ENCODE measurements at regions not wholly inside any gene's neighbourhood (a gene's known extent, or its start where the extent isn't known, plus 50 kb on each side); places are given as distances from the start of the nearest gene placed in this dataset.
"Not testable (repeated sequence)": the region's sequence is repeated elsewhere in the genome, so short reads cannot be mapped to it uniquely, and the experiment has no call there.

DNA sequence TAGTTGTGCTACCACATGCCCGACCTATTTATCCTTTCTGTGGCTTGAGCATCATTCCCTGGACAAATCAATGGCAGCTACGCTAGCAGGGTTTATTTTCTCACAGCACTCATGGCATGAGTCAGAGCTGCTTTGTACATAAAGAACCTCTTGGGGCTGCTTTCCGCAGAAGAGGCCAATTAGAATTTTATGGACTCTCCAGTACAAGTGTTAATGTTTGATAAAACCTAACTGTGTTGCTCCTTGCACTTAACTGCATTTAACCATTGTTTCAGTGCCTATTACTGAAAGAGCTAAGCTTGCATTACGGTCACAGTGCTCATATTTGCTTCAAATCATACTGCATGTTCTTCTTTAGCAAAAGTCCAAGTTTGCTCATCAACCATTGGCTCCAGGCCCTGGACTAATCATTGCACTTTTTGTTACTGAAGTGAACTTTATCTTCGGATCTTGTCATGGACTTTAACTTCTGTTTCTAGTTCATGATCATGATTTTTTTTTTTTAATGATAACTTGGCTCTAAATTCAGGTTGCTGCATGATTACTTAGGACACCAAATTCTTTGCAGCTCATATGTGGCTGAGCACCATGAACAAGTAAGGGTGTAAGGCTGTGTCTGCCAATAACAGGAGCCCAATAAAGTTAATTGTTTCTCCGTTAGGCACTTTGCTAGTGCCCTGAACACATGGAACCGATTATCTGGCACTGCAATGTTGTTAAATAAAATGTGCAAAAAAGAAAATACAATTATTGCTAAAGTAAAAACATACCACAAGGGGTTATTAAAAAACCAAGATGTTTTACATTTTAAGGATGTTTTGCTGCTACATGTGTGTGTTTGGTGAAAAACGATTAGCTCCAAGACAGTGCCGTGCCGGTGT lies 492.2 kb downstream of the KCNJ2 start:
- DNase-seq: no peak

DNA sequence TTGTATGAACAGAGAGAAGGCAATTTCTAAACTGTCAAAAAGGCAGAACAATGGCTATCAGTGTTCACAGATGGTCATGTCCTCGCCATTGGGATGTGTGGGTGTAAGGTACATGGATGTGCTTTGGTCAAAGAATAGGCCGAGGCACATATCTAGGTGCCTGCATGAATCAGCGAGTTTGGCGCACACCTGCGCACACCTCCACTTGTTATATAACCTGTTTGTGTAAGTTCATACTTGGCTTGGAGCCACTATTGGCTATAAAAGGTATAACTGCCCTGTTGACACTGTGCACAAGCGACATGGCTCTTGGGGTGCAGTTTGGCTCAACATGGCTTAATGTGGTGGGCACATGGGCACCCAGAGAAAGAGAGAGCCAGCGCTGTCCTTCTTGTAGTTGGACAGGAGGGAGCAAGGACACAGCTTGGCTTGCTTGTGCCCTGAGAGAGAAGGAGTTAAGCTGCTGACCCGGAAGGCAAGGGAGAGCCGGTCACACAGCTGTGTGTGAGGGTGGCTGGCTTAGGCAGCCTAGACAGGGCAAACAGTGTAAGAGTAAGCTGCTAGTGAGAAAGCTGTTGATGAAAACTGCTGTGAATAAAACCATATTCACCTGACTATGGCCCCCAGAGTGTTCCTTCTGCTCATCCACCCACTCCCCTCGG lies 499.1 kb downstream of the KCNJ2 start:
- DNase-seq: no peak

GRCh38 chr17:70668938-70669778 lies 499.8 kb downstream of the KCNJ2 start:
- DNase-seq: no peak

DNA sequence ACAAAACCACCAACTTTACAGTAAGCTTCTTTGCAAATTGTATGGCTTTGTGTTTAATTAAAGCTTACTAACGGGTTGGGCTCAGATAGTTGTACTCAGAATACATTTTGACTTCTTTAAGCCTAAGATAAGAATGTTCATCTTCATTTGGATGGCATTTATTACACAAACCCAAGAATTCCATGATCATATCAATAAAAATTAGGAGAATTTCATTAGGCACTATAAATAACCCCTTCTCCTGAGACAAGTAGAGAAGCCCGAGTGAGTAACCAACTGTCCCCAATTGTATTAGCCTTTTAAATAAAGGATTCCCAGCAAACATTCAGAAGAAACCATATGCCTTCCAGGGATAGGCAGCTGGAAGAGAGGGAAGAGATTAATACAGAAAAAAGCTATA lies 504.7 kb downstream of the KCNJ2 start:
- DNase-seq: no peak

DNA sequence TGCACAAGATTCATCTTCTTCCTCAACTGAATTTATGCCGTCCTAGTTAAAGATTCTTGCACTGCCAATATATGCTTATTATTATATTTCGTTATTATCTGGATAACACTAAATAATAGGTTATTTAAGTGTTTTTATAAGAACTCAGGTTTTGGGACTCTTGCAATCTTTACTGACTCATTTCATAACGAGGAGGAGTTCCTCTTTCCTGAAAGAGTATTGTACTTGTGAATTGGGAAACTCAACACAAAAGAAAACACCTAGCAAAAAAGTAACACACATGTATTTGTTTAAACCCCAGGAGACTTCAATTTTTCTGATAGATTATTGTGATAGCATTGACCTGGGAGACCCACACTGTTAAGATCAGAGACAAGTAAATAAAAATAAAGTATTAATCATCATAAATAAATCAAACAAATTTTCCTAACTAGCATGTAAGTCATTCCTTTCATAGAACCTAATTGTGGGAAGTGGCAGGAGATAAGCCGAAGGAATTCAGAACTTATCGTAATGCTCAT lies 505.8 kb downstream of the KCNJ2 start:
- no peak for DNase-seq

DNA sequence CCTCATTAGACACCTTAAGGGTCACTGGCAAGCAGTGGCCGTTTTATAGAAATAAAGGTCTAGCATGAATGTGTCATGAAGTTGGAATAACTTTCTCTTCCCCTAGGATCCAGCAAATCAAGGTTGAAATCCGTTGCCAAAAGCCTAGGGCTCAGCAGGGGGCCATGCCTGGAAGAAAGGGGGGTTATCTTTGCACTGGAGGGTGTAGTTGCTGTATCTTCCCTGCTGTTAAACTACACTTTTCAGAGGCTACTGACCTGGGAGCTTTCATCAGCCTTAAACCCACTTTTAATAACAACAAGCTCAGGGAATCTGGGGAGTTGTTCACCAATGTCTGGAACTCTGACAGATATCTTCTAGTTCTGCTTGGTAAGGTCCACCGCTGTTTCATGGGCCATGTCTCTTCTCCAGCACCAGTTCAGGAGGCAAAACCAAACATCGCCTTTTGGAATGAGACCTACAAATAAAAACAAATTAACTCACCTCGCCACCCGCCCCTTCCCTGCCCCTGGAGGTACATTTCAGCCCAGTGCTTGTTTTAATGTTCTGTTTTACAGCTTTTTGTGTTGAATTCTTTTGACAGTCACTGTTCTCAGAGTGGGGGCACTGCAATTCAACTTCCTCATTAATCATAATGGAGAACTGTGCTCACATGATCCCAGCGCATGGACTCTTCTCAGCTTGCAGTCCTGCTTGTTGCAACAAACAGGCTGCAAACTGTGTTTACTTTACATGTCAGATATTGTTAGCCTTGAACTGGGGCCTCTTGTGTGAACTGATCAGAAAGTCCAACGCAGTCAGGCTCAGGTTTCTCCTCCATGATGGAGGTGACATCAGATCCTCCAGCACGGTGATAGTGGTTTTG lies 508.7 kb downstream of the KCNJ2 start:
- DNase-seq: no peak

DNA sequence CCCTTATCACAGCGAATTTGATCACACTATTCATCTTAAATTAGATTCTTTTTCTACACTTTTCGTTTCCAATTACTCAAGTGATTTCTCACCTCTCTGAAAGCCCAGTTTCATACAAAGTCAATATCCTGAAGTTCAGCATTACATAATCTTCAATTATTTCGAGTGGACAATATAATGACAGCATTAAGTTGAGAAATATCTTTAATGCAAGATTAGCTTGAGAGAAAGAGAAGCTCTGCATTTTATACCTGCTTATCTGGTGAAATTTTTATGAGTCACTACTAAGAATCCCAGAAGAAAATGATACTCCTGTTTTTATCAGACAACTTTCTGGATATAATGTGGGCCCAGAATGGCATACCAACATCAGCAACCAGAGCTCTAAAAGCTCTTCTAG lies 509.6 kb downstream of the KCNJ2 start:
- DNase-seq: no peak

DNA sequence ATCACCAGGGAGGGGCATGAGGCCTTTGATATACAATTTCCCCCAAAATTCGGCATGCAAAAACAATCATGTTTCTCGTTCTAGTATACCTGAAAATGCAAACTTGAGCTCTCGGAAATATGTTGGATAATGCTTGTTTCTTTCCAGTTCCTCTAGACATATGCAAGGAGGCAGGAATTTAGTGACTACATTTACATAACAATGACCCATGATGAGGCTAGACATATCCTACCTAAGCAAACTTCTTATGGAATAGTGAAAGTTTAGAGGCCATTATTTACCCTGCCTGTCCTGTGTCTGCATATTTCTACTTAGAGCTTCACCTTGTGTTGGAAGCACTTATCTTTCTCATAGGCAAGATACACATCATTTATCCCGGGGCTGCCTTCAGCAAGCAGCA lies 514.6 kb downstream of the KCNJ2 start:
- DNase-seq: no peak

DNA sequence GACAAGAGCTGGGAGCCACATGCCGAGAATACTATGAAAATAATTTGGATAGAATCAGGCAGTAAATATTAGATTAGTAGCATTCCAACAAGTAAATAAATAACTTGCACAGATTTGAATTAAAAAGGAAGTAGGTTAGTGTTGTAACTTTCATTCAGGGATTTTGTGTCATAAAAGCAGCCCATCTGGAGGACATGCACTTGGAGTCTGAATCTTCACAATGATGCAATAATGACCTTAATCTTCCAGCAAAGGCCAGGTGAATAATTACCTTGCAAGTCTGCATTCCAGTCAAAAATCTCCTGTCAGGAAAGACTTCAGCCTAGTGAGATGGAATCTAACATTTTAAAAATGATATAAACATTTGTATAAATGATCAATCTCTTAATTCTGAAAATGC lies 518.1 kb downstream of the KCNJ2 start:
- no peak for DNase-seq

DNA sequence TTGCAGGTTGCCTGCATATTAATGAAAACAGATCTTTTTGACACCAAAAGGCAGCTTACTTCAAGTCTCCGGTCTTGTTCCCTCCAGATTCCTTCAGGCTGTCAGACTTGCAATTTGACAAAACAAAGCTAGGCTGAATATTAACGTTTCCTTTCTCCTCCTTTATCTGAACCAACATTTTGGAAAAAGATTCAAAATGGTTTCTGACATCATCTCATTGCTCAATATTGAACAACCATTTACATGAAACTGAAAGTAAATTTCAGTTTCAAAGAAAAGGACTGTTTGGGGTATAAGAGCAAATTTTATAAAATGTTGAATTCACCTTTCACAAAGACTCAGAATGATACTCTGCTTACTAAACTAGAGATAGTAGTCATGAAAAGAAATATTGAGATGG lies 521.8 kb downstream of the KCNJ2 start:
- DNase-seq: no peak

DNA sequence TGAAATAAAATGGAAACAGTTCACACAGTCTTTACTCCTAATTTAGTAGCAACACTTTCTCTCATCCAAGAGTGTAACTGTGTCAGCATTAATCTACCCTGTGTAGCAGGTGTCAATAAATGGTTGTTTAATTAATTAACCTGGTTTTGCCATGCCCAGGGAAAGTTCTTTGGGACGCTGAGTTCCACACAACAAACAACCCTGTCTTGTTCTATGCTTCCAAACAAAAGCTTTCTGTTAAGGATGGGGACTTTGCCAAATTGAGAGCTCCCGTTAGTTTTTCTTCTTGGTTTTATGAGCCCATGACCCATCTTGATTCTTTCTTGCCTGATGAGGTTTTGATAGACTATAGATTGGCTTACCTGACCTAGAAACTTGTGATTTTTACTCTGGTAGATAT lies 530.1 kb downstream of the KCNJ2 start:
- DNase-seq: no peak

DNA sequence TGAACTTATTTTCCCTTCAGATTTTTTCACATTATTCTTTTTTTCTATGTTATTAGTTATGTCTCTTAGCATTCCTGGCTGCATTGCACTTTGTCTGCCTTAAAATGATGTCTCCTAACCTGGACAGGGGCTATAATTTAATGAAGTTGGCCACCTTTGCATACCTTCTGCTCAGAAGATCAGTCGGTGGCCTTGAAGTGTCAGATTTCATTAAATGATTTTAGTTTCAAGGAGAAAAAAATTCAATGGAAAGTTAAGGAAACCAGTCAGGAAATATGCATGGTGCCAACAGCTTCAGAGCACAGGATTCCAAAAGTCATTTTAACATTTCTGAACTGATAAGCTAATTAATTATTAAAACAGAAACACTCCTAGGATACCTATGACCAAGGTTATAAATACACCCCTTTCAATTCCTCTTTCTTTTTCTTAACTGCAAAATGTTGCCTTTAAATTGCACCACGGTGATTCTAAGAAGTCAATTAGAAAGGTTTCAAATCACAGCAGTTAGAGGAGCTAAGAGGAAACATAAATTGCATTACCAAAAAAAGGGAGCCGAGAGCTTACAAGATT lies 533.4 kb downstream of the KCNJ2 start:
- DNase-seq: no peak

DNA sequence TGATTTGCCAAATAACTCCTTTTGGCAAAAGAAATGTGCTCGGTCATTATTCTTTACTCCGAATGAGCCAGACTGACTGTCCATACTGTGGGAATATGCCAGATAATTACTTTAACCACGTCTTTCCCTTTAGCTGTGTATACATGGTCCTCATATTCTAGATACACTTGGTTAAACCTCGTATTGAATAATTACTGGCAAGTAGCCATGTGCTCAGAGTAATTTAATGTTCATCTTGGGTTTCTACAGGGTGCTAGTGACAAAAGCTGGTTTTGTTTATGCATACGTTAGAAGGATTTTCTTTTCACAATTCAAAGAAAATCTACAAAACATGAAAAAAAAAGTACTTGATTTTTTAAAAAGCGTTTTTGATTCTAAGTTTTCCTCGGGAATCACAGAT lies 540.3 kb downstream of the KCNJ2 start:
- no peak for DNase-seq

DNA sequence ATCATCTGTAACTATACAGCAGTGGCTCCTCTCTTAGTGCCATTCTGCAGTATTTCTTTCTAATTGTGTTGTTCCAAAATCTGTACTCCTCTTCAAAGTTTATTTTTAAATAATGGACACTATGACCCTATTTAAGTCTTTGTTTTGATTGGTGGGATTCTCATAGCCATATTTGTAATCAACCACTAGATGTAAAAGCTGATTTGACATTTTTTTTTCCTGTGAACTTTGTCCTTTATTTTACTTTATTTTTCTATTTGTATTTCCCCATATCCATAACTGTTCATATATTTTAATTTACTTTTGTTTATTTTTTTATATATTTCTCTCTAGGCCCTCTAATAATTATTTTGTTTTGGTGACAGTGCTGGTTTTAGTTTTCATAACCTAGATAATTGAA lies 544.4 kb downstream of the KCNJ2 start:
- DNase-seq: no peak

GRCh38 chr17:70716551-70716950 lies 547.2 kb downstream of the KCNJ2 start:
- DNase-seq: no peak

DNA sequence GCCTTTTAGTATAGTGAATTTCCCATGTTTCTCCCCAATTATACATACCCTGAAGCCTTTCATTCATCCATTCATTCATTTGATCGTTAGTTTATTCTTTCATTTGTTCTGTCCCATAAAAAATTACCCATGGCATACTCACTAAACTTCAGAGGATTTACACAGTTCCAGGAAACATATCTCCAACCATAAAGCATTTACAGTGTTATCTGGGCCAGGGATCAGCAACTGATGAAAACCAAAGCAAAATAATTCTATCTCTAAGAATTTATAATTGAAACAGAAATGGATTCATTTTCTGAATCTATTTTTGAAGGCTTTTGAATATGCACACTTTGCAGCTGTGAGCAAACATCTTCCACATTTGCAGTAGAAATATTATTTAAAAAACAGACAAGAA lies 547.7 kb downstream of the KCNJ2 start:
- no peak for DNase-seq

DNA sequence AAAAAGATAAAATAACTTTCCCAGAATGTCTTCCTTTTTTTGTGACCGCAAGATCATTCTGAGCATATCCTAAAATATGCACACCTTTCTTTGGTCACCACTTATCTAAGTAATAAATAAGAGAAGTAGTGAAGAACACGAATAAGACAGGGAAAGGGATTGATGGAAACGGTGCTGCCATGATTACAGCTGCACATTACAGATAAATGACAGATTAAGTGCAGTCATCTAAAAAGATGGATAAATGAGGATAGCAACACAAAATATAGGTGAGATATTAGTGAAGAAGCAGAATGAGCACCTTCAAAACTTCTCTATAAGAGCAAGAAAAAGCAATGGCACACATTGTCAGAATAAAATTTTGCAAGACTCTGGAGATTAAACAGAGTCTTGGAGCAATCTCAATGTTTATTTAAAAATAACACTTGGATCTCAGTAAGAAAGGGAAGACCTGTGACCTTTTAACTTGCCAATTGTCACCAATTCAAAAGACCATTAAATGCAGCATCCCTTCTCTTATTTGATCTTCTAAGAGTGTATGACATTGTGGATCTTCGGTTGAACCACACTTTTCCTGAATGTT lies 567.1 kb downstream of the KCNJ2 start:
- DNase-seq: no peak

DNA sequence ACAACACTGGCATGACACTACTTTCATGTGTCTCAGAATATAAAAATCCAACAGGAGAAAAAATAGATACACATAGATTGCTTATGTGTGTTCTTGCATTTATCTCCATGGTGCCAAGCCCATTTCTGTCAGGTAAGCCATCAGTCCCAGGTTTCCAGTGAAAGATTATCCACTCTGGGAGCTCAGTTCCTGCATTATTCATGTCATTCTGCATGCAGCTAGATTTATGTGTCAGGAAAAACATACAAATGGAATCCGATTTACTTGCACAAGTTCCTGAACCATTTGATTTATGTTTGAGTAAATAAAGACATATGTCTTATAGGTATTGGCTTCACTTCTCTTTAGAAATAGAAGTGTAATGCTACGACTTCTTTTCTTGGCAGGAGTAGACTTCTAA lies 569.7 kb downstream of the KCNJ2 start:
- no peak for DNase-seq

GRCh38 chr17:70746574-70746973 lies 577.2 kb downstream of the KCNJ2 start:
- DNase-seq: not testable (repeated sequence)

DNA sequence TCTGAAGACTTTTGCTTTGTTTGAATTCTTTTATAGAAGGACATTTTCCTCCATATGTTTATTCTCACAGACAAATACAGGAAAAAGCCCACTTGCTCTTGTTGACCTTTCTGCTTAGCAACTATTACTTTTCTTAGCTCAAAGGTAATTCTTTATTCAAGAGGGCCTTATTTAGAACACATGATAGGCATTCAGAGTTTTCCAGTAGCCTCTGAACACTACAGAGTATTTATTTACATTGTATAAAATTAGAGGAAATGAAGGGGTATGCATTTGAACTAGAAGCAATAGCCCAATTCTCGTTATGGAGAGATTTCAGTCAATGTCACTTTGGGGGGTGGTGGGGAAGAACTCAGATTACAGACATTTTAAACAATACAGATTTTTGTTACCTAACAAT lies 581.7 kb downstream of the KCNJ2 start:
- DNase-seq: no peak

GRCh38 chr17:70752461-70752860 lies 583.1 kb downstream of the KCNJ2 start:
- not testable (repeated sequence) for DNase-seq
